Uterus (tissue), 2 donors: ENCODE measurements at regions not wholly inside any gene's neighbourhood (a gene's known extent, or its start where the extent isn't known, plus 50 kb on each side); places are given as distances from the start of the nearest gene placed in this dataset.

Experiments
- CTCF ChIP-seq, 4 experiments: fragments of 200-600 bp in 2 of 4; fragments of 450-650 bp in 2 of 4; sonication (generic) in 2 of 4; IDR thresholded peaks; one replicate each; pipeline ENCODE4 v1.5.1; 2016 to 2019; ENCODE audit warnings: antibody characterized with exemption in 4 of 4, mild to moderate bottlenecking in 2 of 4, moderate library complexity in 1 of 4
- POLR2A ChIP-seq, 2 donors: fragments of 450-650 bp; IDR thresholded peaks; one replicate each; pipeline ENCODE4 v1.6.1; 2016; ENCODE audit warnings: antibody characterized with exemption in 2 of 2, mild to moderate bottlenecking in 1 of 2, moderate library complexity in 1 of 2

- TF ChIP-seq CTCF (IDR thresholded peaks at IDR 0.05) (no peak), POLR2A (IDR thresholded peaks at IDR 0.05) (no peak)
Observed at GRCh38 chr22:49400941-49401598, 426.6 kb downstream of the BRD1 start.
